ENCODE measurements at regions not wholly inside any gene's neighbourhood (a gene's known extent, or its start where the extent isn't known, plus 50 kb on each side); places are given as distances from the start of the nearest gene placed in this dataset.
"Not testable (repeated sequence)": the region's sequence is repeated elsewhere in the genome, so short reads cannot be mapped to it uniquely, and the experiment has no call there.

DNA sequence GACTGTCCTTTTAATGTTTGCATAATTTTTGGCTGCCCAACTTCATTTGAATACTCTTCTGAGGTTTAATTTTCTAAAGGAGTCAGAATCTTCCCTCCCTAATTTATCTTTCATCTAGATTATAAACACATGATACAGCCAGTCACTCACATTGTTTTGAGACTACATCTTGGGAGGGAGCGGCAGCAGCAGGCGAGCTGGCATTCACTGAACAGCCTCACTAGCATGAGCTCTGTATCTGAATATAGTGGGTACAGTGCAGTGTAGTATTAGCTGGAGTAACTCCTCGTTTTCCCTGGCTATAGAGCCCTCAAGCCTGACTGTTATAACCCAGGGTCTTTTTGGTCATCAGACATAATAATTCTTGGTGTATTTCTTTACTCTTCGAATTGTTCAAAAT lies 969.2 kb upstream of the COX7C start:
- H3K36me3 Mint-ChIP-seq (ENCODE audit: low read depth), result no peaks in the 10 kb centered on the region
- H3K27me3 ChIP-seq (ENCODE audit: control insufficient read depth, insufficient read depth, low read length, poor library complexity, severe bottlenecking), result no peaks in the 10 kb centered on the region
- no peaks in the 10 kb centered on the region for H3K4me1 Mint-ChIP-seq
- H3K4me3 ChIP-seq (ENCODE audit: low read length), result no peak overlapping the region
- 86 to 91% methylated on average over 1 to 4 of the region's 4 CpGs for WGBS, 2 experiments (ENCODE audit: insufficient coverage in 1 of 2, insufficient read length in 1 of 2)
- no peaks in the 10 kb centered on the region for H3K36me3 ChIP-seq (ENCODE audit: control insufficient read depth, insufficient read depth, low read length)
- no peak for TF ChIP-seq CTCF (conservative IDR thresholded peaks at IDR 0.05)
- H3K9ac ChIP-seq (ENCODE audit: extremely low read depth, low read length, poor library complexity, severe bottlenecking), result no peak overlapping the region
- no peaks in the 10 kb centered on the region for H3K27me3 Mint-ChIP-seq (ENCODE audit: insufficient read depth)
- H3K9me3 Mint-ChIP-seq, result no peaks in the 10 kb centered on the region
- no peak for DNase-seq
- no peak overlapping the region for H3K27ac Mint-ChIP-seq
- H3K27ac ChIP-seq (ENCODE audit: low read depth, low read length), result no peak overlapping the region
- no peak overlapping the region for H3K4me3 Mint-ChIP-seq
- no peaks in the 10 kb centered on the region for H3K4me1 ChIP-seq (ENCODE audit: control insufficient read depth, insufficient read depth, low read length)
- no peaks in the 10 kb centered on the region for H3K9me3 ChIP-seq (ENCODE audit: control insufficient read depth, low read length)

- H3K36me3 ChIP-seq (ENCODE audit: control insufficient read depth, insufficient read depth, low read length), result no peaks in the 10 kb centered on the region
- H3K36me3 Mint-ChIP-seq (ENCODE audit: low read depth), result no peaks in the 10 kb centered on the region
- no peaks in the 10 kb centered on the region for H3K9me3 ChIP-seq (ENCODE audit: control insufficient read depth, low read length)
- 100% methylated on average over 1 of the region's 1 CpG; no CpG with 5 or more reads in 1 of the 2 experiments for WGBS, 2 experiments (ENCODE audit: insufficient coverage in 1 of 2, insufficient read length in 1 of 2)
- H3K9me3 Mint-ChIP-seq, result peaks cover 21% of the 10 kb centered on the region
- H3K27ac ChIP-seq (ENCODE audit: low read depth, low read length), result no peak overlapping the region
- H3K27me3 Mint-ChIP-seq (ENCODE audit: insufficient read depth), result no peaks in the 10 kb centered on the region
- no peak overlapping the region for H3K27ac Mint-ChIP-seq
- no peaks in the 10 kb centered on the region for H3K4me1 ChIP-seq (ENCODE audit: control insufficient read depth, insufficient read depth, low read length)
- no peak overlapping the region for H3K9ac ChIP-seq (ENCODE audit: extremely low read depth, low read length, poor library complexity, severe bottlenecking)
- no peak overlapping the region for H3K4me3 ChIP-seq (ENCODE audit: low read length)
- no peak for DNase-seq
- H3K27me3 ChIP-seq (ENCODE audit: control insufficient read depth, insufficient read depth, low read length, poor library complexity, severe bottlenecking), result no peaks in the 10 kb centered on the region
- H3K4me3 Mint-ChIP-seq, result no peak overlapping the region
- TF ChIP-seq CTCF (conservative IDR thresholded peaks at IDR 0.05), result no peak
- no peaks in the 10 kb centered on the region for H3K4me1 Mint-ChIP-seq
These were observed 966.0 kb upstream of the COX7C start for GRCh38 chr5:85651731-85652130.

DNA sequence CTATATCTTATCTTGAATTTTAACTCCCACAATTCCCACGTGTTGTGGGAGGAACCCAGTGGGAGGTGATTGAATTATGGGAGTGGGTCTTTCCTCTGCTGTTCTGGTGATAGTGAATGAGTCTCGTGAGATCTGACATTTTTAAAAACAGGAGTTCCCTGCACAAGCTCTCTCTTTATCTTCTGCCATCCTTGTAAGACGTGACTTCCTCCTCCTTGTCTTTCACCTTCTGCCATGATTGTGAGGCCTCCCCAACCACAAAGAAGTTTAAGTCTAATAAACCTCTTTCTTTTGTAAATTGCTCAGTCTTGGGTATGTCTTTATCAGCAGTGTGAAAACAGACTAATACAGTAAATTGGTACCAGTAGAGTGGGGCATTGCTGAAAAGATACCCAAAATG lies 963.6 kb upstream of the COX7C start:
- H3K4me3 ChIP-seq (ENCODE audit: low read length); H3K4me1 ChIP-seq (ENCODE audit: control insufficient read depth, insufficient read depth, low read length); H3K36me3 ChIP-seq (ENCODE audit: control insufficient read depth, insufficient read depth, low read length); H3K9me3 ChIP-seq (ENCODE audit: control insufficient read depth, low read length); H3K4me1 Mint-ChIP-seq; H3K36me3 Mint-ChIP-seq (ENCODE audit: low read depth); H3K27me3 Mint-ChIP-seq (ENCODE audit: insufficient read depth); H3K9ac ChIP-seq (ENCODE audit: extremely low read depth, low read length, poor library complexity, severe bottlenecking); H3K27ac Mint-ChIP-seq; DNase-seq; H3K4me3 Mint-ChIP-seq; H3K27ac ChIP-seq (ENCODE audit: low read depth, low read length); H3K27me3 ChIP-seq (ENCODE audit: control insufficient read depth, insufficient read depth, low read length, poor library complexity, severe bottlenecking): not testable (repeated sequence)
- H3K9me3 Mint-ChIP-seq, result peaks cover 28% of the 10 kb centered on the region
- WGBS, 2 experiments (ENCODE audit: insufficient coverage in 1 of 2, insufficient read length in 1 of 2), result 91% methylated on average over 3 of the region's 3 CpGs; no CpG with 5 or more reads in 1 of the 2 experiments

GRCh38 chr5:85656050-85656449 lies 961.7 kb upstream of the COX7C start:
- Mint-ChIP-seq H3K4me1 (no peaks in the 10 kb centered on the region), H3K9me3 (peaks cover 33% of the 10 kb centered on the region), H3K27ac (no peak overlapping the region), H3K4me3 (no peak overlapping the region), H3K27me3 (ENCODE audit: insufficient read depth) (no peaks in the 10 kb centered on the region), H3K36me3 (ENCODE audit: low read depth) (no peaks in the 10 kb centered on the region)
- Histone ChIP-seq H3K9me3 (ENCODE audit: control insufficient read depth, low read length) (no peaks in the 10 kb centered on the region), H3K4me1 (ENCODE audit: control insufficient read depth, insufficient read depth, low read length) (no peaks in the 10 kb centered on the region), H3K4me3 (ENCODE audit: low read length) (no peak overlapping the region), H3K36me3 (ENCODE audit: control insufficient read depth, insufficient read depth, low read length) (no peaks in the 10 kb centered on the region), H3K27ac (ENCODE audit: low read depth, low read length) (no peak overlapping the region), H3K9ac (ENCODE audit: extremely low read depth, low read length, poor library complexity, severe bottlenecking) (no peak overlapping the region), H3K27me3 (ENCODE audit: control insufficient read depth, insufficient read depth, low read length, poor library complexity, severe bottlenecking) (no peaks in the 10 kb centered on the region)
- no peak for DNase-seq
- 97 to 100% methylated on average over 1 to 3 of the region's 3 CpGs for WGBS, 2 experiments (ENCODE audit: insufficient coverage in 1 of 2, insufficient read length in 1 of 2)
- no peak for TF ChIP-seq CTCF (conservative IDR thresholded peaks at IDR 0.05)

GRCh38 chr5:85657328-85657727 lies 960.4 kb upstream of the COX7C start:
- H3K27ac Mint-ChIP-seq; H3K36me3 Mint-ChIP-seq (ENCODE audit: low read depth); H3K4me3 Mint-ChIP-seq: not testable (repeated sequence)

More at GRCh38 chr5:85657328-85657727, 960.4 kb upstream of the COX7C start:
- not testable (repeated sequence) for H3K27me3 Mint-ChIP-seq (ENCODE audit: insufficient read depth); H3K27me3 ChIP-seq (ENCODE audit: control insufficient read depth, insufficient read depth, low read length, poor library complexity, severe bottlenecking); H3K4me1 ChIP-seq (ENCODE audit: control insufficient read depth, insufficient read depth, low read length); H3K4me1 Mint-ChIP-seq; H3K9me3 ChIP-seq (ENCODE audit: control insufficient read depth, low read length); H3K36me3 ChIP-seq (ENCODE audit: control insufficient read depth, insufficient read depth, low read length); H3K4me3 ChIP-seq (ENCODE audit: low read length); DNase-seq; H3K27ac ChIP-seq (ENCODE audit: low read depth, low read length); H3K9ac ChIP-seq (ENCODE audit: extremely low read depth, low read length, poor library complexity, severe bottlenecking)
- H3K9me3 Mint-ChIP-seq, result peaks cover 41% of the 10 kb centered on the region
- WGBS, 2 experiments (ENCODE audit: insufficient coverage in 1 of 2, insufficient read length in 1 of 2), result 100% methylated on average over 1 of the region's 1 CpG; no CpG with 5 or more reads in 1 of the 2 experiments
